H1 (cell line): ENCODE measurements at regions not wholly inside any gene's neighbourhood (a gene's known extent, or its start where the extent isn't known, plus 50 kb on each side); places are given as distances from the start of the nearest gene placed in this dataset.

ENCODE experiments used
- CTCF ChIA-PET: fragments of 300-600 bp; sonication (Branson Sonifier 250); formaldehyde crosslinking; loops from one replicate; lab custom pipeline; 2021; ENCODE audit not compliant: partially characterized antibody; lab: Charles Lee
- POLR2A ChIA-PET: fragments of 300-600 bp; sonication (Branson Sonifier 250); formaldehyde crosslinking; loops from one replicate; lab custom pipeline; 2021; ENCODE audit warnings: inconsistent platforms; ENCODE audit not compliant: partially characterized antibody; lab: Charles Lee
- DNase-seq, 2 experiments: peaks; one replicate each; pipeline versions ENCODE4 v3.0.0 to v3.0.0-alpha.2; 2010 to 2022; ENCODE audit warnings: low spot score in 2 of 2, low read depth in 1 of 2, mixed read lengths in 1 of 2
- FAIRE-seq: peaks from 2 replicates; lab custom pipeline; 2011; peaks lifted over from hg19 to GRCh38; lab: Jason Lieb, UNC
- H2AFZ ChIP-seq: 2 replicates; pipeline ENCODE4 v1.8.1; 2012; ENCODE audit warnings: low read length, inconsistent platforms
- H2AK5ac ChIP-seq: 2 replicates; pipeline ENCODE4 v1.6.1; 2013; ENCODE audit warnings: low read depth, low read length
- H2BK120ac ChIP-seq: replicated peaks from 2 replicates; pipeline ENCODE3; 2013; ENCODE audit warnings: low read depth, low read length, inconsistent platforms
- H2BK12ac ChIP-seq: 2 replicates; pipeline ENCODE4 v1.6.1; 2013; ENCODE audit warnings: low read depth, low read length
- H2BK15ac ChIP-seq: 2 replicates; pipeline ENCODE4 v1.6.1; 2013; ENCODE audit warnings: low read length
- H2BK20ac ChIP-seq: 2 replicates; pipeline ENCODE4 v1.6.1; 2013; ENCODE audit warnings: low read length
- H2BK5ac ChIP-seq: 2 replicates; pipeline ENCODE4 v1.6.1; 2013; ENCODE audit warnings: low read depth, low read length
- H3K14ac ChIP-seq: 2 replicates; pipeline ENCODE4 v1.6.1; 2013; ENCODE audit warnings: inconsistent platforms; ENCODE audit not compliant: insufficient read length
- H3K18ac ChIP-seq: 2 replicates; pipeline ENCODE4 v1.6.1; 2013; ENCODE audit warnings: low read length; ENCODE audit errors: extremely low read depth
- H3K23ac ChIP-seq: 2 replicates; pipeline ENCODE4 v1.6.1; 2013; ENCODE audit warnings: inconsistent platforms; ENCODE audit not compliant: insufficient read length
- H3K23me2 ChIP-seq: 2 replicates; pipeline ENCODE4 v1.6.1; 2013; ENCODE audit warnings: low read depth, low read length
- H3K27ac ChIP-seq: 2 replicates; pipeline ENCODE4 v1.6.1; 2011; ENCODE audit warnings: low read depth, low read length, inconsistent platforms
- H3K27me3 ChIP-seq, 4 experiments: replicated peaks in 1 of 4; 1 replicate in 1 of 4; 2 replicates in 3 of 4; pipeline versions ENCODE4 v1.6.1 to v1.8.1; 2011 to 2013; ENCODE audit warnings: low read length in 3 of 4, mild to moderate bottlenecking in 3 of 4, inconsistent platforms in 2 of 4, mixed read lengths in 2 of 4, moderate library complexity in 1 of 4; ENCODE audit not compliant: control insufficient read depth in 3 of 4, insufficient read depth in 3 of 4; ENCODE audit errors: extremely low read depth in 1 of 4
- H3K36me3 ChIP-seq, 4 experiments: 2 replicates each; pipeline versions ENCODE4 v1.6.1 to v1.8.1; 2011 to 2013; ENCODE audit warnings: mild to moderate bottlenecking in 4 of 4, low read length in 3 of 4, moderate library complexity in 2 of 4, control low read depth in 1 of 4, inconsistent platforms in 1 of 4; ENCODE audit not compliant: insufficient read depth in 4 of 4, control insufficient read depth in 2 of 4
- H3K4ac ChIP-seq: replicated peaks from 2 replicates; pipeline ENCODE3; 2013; ENCODE audit warnings: low read length, low read depth, mixed read lengths, inconsistent platforms; ENCODE audit not compliant: insufficient read length
- H3K4me1 ChIP-seq, 4 experiments: replicated peaks in 1 of 4; 1 replicate in 1 of 4; 2 replicates in 3 of 4; pipeline versions ENCODE4 v1.6.1 to v1.8.1; 2011 to 2013; ENCODE audit warnings: low read length in 3 of 4, inconsistent platforms in 2 of 4, mixed read lengths in 1 of 4; ENCODE audit not compliant: insufficient read depth in 4 of 4, control insufficient read depth in 3 of 4
- H3K4me2 ChIP-seq, 2 experiments: 2 replicates each; pipeline versions ENCODE4 v1.6.1 to v1.8.1; 2011 to 2013; ENCODE audit warnings: low read depth in 2 of 2, low read length in 2 of 2, control low read depth in 1 of 2, inconsistent platforms in 1 of 2, mild to moderate bottlenecking in 1 of 2; ENCODE audit not compliant: insufficient read depth in 1 of 2
- H3K4me3 ChIP-seq, 4 experiments: fragments of 200-600, 300-600 bp in 1 of 4; sonication (generic), shearing (Covaris generic), sonication (Bioruptor Twin) in 1 of 4; 2 replicates each; pipeline versions ENCODE4 v1.5.1 to v1.8.1; 2011 to 2016; ENCODE audit warnings: low read length in 4 of 4, low read depth in 3 of 4, control low read depth in 2 of 4, inconsistent platforms in 2 of 4, mild to moderate bottlenecking in 2 of 4, mixed read lengths in 1 of 4, moderate library complexity in 1 of 4; ENCODE audit not compliant: insufficient read depth in 2 of 4; ENCODE audit errors: extremely low read depth in 1 of 4
- H3K56ac ChIP-seq: replicated peaks from 2 replicates; pipeline ENCODE3; 2013; ENCODE audit warnings: low read depth, mild to moderate bottlenecking, mixed read lengths, low read length, inconsistent platforms; ENCODE audit not compliant: insufficient read length
- H3K79me1 ChIP-seq: 2 replicates; pipeline ENCODE4 v1.6.1; 2013; ENCODE audit warnings: low read depth, low read length, control low read depth
- H3K79me2 ChIP-seq, 2 experiments: 2 replicates each; pipeline versions ENCODE4 v1.6.1 to v1.8.1; 2012 to 2013; ENCODE audit warnings: low read length in 2 of 2, mild to moderate bottlenecking in 2 of 2, inconsistent platforms in 1 of 2; ENCODE audit not compliant: insufficient read depth in 2 of 2, control insufficient read depth in 1 of 2
- H3K9ac ChIP-seq, 4 experiments: replicated peaks in 1 of 4; 1 replicate in 1 of 4; 2 replicates in 3 of 4; pipeline versions ENCODE4 v1.6.1 to v1.8.1; 2011 to 2013; ENCODE audit warnings: low read depth in 3 of 4, low read length in 3 of 4, control low read depth in 2 of 4, mild to moderate bottlenecking in 2 of 4, moderate library complexity in 2 of 4, inconsistent platforms in 1 of 4; ENCODE audit errors: extremely low read depth in 1 of 4
- H3K9me3 ChIP-seq, 2 experiments: 2 replicates each; pipeline versions ENCODE4 v1.6.1 to v1.8.1; 2012 to 2013; ENCODE audit warnings: mild to moderate bottlenecking in 2 of 2, moderate library complexity in 2 of 2, control low read depth in 1 of 2, inconsistent platforms in 1 of 2, low read depth in 1 of 2, low read length in 1 of 2, mixed read lengths in 1 of 2; ENCODE audit not compliant: insufficient read depth in 2 of 2
- H4K20me1 ChIP-seq, 2 experiments: replicated peaks in 1 of 2; 2 replicates each; pipeline versions ENCODE3 to v1.8.1; 2011 to 2013; ENCODE audit warnings: inconsistent platforms in 2 of 2, low read length in 2 of 2, mild to moderate bottlenecking in 1 of 2; ENCODE audit not compliant: insufficient read depth in 2 of 2, control insufficient read depth in 1 of 2
- H4K5ac ChIP-seq: 2 replicates; pipeline ENCODE4 v1.6.1; 2013; ENCODE audit warnings: low read length, low read depth, mixed read lengths, inconsistent platforms; ENCODE audit not compliant: insufficient read length
- H4K8ac ChIP-seq: 2 replicates; pipeline ENCODE4 v1.8.0; 2013; ENCODE audit warnings: mild to moderate bottlenecking, moderate library complexity, low read length, inconsistent platforms; ENCODE audit not compliant: insufficient read depth; ENCODE audit errors: extremely low read depth
- H4K91ac ChIP-seq: replicated peaks from 2 replicates; pipeline ENCODE3; 2013; ENCODE audit warnings: low read length, mixed read lengths, inconsistent platforms; ENCODE audit not compliant: insufficient read length
- BACH1 ChIP-seq: IDR thresholded peaks from 2 replicates; pipeline ENCODE4 v1.6.1; 2012; ENCODE audit warnings: low read length, improper control_type of control experiment
- CBX5 ChIP-seq: fragments of 300-800, 300-1000 bp; sonication (generic); IDR thresholded peaks from 2 replicates; pipeline ENCODE4 v1.7.1; 2016; ENCODE audit warnings: antibody characterized with exemption, low read length, low read depth
- KDM5A ChIP-seq: fragments of 200-600 bp; IDR thresholded peaks from 2 replicates; pipeline ENCODE4 v1.7.1; 2012; ENCODE audit warnings: mild to moderate bottlenecking, low read length, inconsistent platforms, mixed read lengths
- MAFK ChIP-seq: IDR thresholded peaks from 2 replicates; pipeline ENCODE4 v1.6.1; 2012; ENCODE audit warnings: low read depth, mild to moderate bottlenecking, improper control_type of control experiment, low read length
- RFX5 ChIP-seq: IDR thresholded peaks from 2 replicates; pipeline ENCODE4 v1.6.1; 2011; ENCODE audit warnings: low read depth, low read length, improper control_type of control experiment, borderline replicate concordance
- SUZ12 ChIP-seq: fragments of 200-600 bp; sonication (generic); IDR thresholded peaks from 2 replicates; pipeline ENCODE4 v1.6.1; 2012; ENCODE audit warnings: mild to moderate bottlenecking, inconsistent platforms, low read length, moderate library complexity, mixed read lengths
- WGBS, 2 experiments: shearing (Covaris generic) in 1 of 2; methylation state at CpG; one replicate each; pipeline versions ENCODE4 v1.1.6 to v1.1.7; 2013 to 2015; ENCODE audit warnings: low lambda C conversion rate in 2 of 2, mixed read lengths in 2 of 2, inconsistent platforms in 1 of 2, low coverage in 1 of 2, missing lambda C conversion rate in 1 of 2; ENCODE audit not compliant: insufficient replicate concordance in 2 of 2, insufficient coverage in 1 of 2, insufficient read length in 1 of 2; ENCODE audit errors: extremely low coverage in 1 of 2, missing lambda C conversion rate in 1 of 2; 5-methylcytosine and 5-hydroxymethylcytosine counted together

DNA sequence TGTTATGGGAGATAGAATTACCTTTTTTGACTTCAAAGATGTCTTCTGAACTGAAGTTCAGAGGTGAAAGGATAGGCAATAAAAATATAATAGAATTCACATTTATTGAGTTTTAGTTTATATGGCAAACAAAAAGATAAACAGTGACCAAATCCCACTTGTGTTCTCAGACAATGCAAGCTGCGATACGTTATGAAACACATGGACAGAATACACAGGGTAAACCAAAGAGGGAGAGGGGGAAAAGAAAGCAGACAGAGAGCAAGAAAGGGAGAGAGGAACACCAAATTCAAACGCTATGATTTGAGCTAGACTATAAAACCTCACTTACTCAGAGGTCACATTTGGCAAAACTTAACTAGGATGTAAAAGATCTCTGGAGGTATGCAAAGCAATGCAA is 238.2 kb upstream of the FLRT2 start:
- H3K23me2 ChIP-seq: peaks cover 2% of the 10 kb centered on the region; the same call in 1 of the 2 replicates
- no peaks in the 10 kb centered on the region for H3K27me3 ChIP-seq
- POLR2A ChIA-PET: no interaction called here
- H3K4me2 ChIP-seq: no peak overlapping the region
- no peak overlapping the region for H2BK5ac ChIP-seq
- no peak overlapping the region for H3K9ac ChIP-seq
- no peaks in the 10 kb centered on the region for H3K36me3 ChIP-seq
- H4K5ac ChIP-seq: no peak overlapping the region
- CTCF ChIA-PET: interaction anchor here (0.8 kb wide), 1 partner anchor 159 kb away, joined by 3 read pairs; no protein-coding TSS in a partner anchor
- H3K23ac ChIP-seq: no peak overlapping the region
- FAIRE-seq (no peak), DNase-seq (no peak)
- no peak overlapping the region for H4K91ac ChIP-seq
- 96% methylated on average over 3 of the region's 3 CpGs; no CpG with 5 or more reads in 1 of the 2 experiments for WGBS, 2 experiments
- TF ChIP-seq KDM5A (no peak), MAFK (no peak), CBX5 (no peak), RFX5 (no peak), SUZ12 (no peak), BACH1 (no peak)
- no peak overlapping the region for H2BK15ac ChIP-seq
- no peak overlapping the region for H3K56ac ChIP-seq
- no peak overlapping the region for H4K8ac ChIP-seq
- no peak overlapping the region for H2AFZ ChIP-seq
- no peak overlapping the region for H2BK12ac ChIP-seq
- H3K27ac ChIP-seq: no peak overlapping the region
- no peaks in the 10 kb centered on the region for H3K4me1 ChIP-seq
- H2BK120ac ChIP-seq: no peak overlapping the region
- no peak overlapping the region for H3K4ac ChIP-seq
- H3K79me1 ChIP-seq: no peaks in the 10 kb centered on the region
- H3K79me2 ChIP-seq: no peaks in the 10 kb centered on the region
- H3K4me3 ChIP-seq: no peak overlapping the region
- no peak overlapping the region for H2AK5ac ChIP-seq
- no peaks in the 10 kb centered on the region for H4K20me1 ChIP-seq
- no peak overlapping the region for H3K18ac ChIP-seq
- no peaks in the 10 kb centered on the region for H3K9me3 ChIP-seq
- H3K14ac ChIP-seq: no peak overlapping the region
- H2BK20ac ChIP-seq: no peak overlapping the region
